Limb (tissue), 2 donors: ENCODE measurements at regions not wholly inside any gene's neighbourhood (a gene's known extent, or its start where the extent isn't known, plus 50 kb on each side); places are given as distances from the start of the nearest gene placed in this dataset.
"Not testable (repeated sequence)": the region's sequence is repeated elsewhere in the genome, so short reads cannot be mapped to it uniquely, and the experiment has no call there.

Experiments
- DNase-seq, 2 donors: peaks; one replicate each; pipeline ENCODE4 v3.0.0-alpha.2; 2016; ENCODE audit errors: extremely low spot score in 2 of 2

- DNase-seq: no peak
Observed at GRCh38 chrX:39774774-39775328, 322.9 kb downstream of the BCOR start.

GRCh38 chrX:39777623-39778025 lies 320.1 kb downstream of the BCOR start:
- no peak for DNase-seq

- no peak for DNase-seq
Observed at GRCh38 chrX:39779952-39780783, 317.6 kb downstream of the BCOR start.

- DNase-seq: no peak
Observed at GRCh38 chrX:39782276-39782675, 315.5 kb downstream of the BCOR start.

GRCh38 chrX:39787999-39788398 lies 309.8 kb downstream of the BCOR start:
- DNase-seq: no peak

GRCh38 chrX:39788521-39788920 lies 309.2 kb downstream of the BCOR start:
- DNase-seq: no peak

GRCh38 chrX:39791691-39792090 lies 306.1 kb downstream of the BCOR start:
- DNase-seq: no peak

- no peak for DNase-seq
Observed at GRCh38 chrX:39795605-39796004, 302.2 kb downstream of the BCOR start.

- no peak for DNase-seq
Observed at GRCh38 chrX:39796856-39797255, 300.9 kb downstream of the BCOR start.

- not testable (repeated sequence) for DNase-seq
Observed at GRCh38 chrX:39798488-39798887, 299.3 kb downstream of the BCOR start.

GRCh38 chrX:39802354-39802753 lies 295.4 kb downstream of the BCOR start:
- peak in 1 of 2 donors; percentile 4 for DNase-seq

GRCh38 chrX:39802908-39803307 lies 294.9 kb downstream of the BCOR start:
- no peak for DNase-seq

- DNase-seq: no peak
Observed at GRCh38 chrX:39805022-39805421, 292.7 kb downstream of the BCOR start.

- DNase-seq: no peak
Observed at GRCh38 chrX:39805825-39806224, 291.9 kb downstream of the BCOR start.

- DNase-seq: peak; percentile 44 to 46
Observed at GRCh38 chrX:39808471-39808917, 289.3 kb downstream of the BCOR start.

GRCh38 chrX:39809331-39809730 lies 288.4 kb downstream of the BCOR start:
- no peak for DNase-seq

- DNase-seq: no peak
Observed at GRCh38 chrX:39810901-39811300, 286.9 kb downstream of the BCOR start.

- DNase-seq: no peak
Observed at GRCh38 chrX:39811376-39811775, 286.4 kb downstream of the BCOR start.

GRCh38 chrX:39813631-39814277 lies 284.0 kb downstream of the BCOR start:
- DNase-seq: peak; percentile 10 to 45

GRCh38 chrX:39814391-39814790 lies 283.4 kb downstream of the BCOR start:
- DNase-seq: peak in 1 of 2 donors; percentile 11

- no peak for DNase-seq
Observed at GRCh38 chrX:39815631-39816030, 282.1 kb downstream of the BCOR start.
